ENCODE measurements at regions not wholly inside any gene's neighbourhood (a gene's known extent, or its start where the extent isn't known, plus 50 kb on each side); places are given as distances from the start of the nearest gene placed in this dataset.

GRCh38 chr2:121086450-121086849, 198.6 kb downstream of the TFCP2L1 start:
- no peak for ATAC-seq
- H3K36me3 ChIP-seq (ENCODE audit: control insufficient read depth in 2 of 3, insufficient read depth in 3 of 3, low read length in 3 of 3) = no peaks in the 10 kb centered on the region
- Mint-ChIP-seq H3K27me3 (peaks cover 2 to 22% (median 10%) of the 10 kb centered on the region in 5 donors), H3K36me3 (peaks cover 0 to 4% (median 0%) of the 10 kb centered on the region in 5 donors), H3K27ac (no peak overlapping the region), H3K9me3 (peaks cover 0 to 5% (median 0%) of the 10 kb centered on the region in 11 donors), H3K4me3 (no peak overlapping the region), H3K4me1 (peaks cover 0 to 2% (median 0%) of the 10 kb centered on the region in 7 donors)
- POLR2A ChIA-PET = interaction anchor here (0.8 kb wide), 1 partner anchor 36 kb away, joined by 3 read pairs; no protein-coding TSS in a partner anchor
- no peaks in the 10 kb centered on the region for H3K27me3 ChIP-seq (ENCODE audit: control insufficient read depth in 2 of 2, insufficient read depth in 2 of 2, low read length in 2 of 2)
- H3K9me3 ChIP-seq (ENCODE audit: control insufficient read depth in 2 of 3, low read length in 3 of 3) = no peaks in the 10 kb centered on the region
- CTCF ChIA-PET = no interaction called here
- no peak overlapping the region for H3K4me3 ChIP-seq (ENCODE audit: low read length)
- no peak overlapping the region for H3K27ac ChIP-seq (ENCODE audit: low read depth, low read length)
- no peak for DNase-seq
- H3K4me1 ChIP-seq (ENCODE audit: control insufficient read depth in 2 of 2, insufficient read depth in 2 of 2, low read length in 2 of 2) = no peaks in the 10 kb centered on the region
- intact Hi-C loops (cut with micrococcal nuclease) = loop anchor here in 1 of 2 donors (5.0 to 10.0 kb wide), 2 partner anchors 271 to 1368 kb away; no protein-coding TSS in a partner anchor

GRCh38 chr2:121087117-121087516, 197.9 kb downstream of the TFCP2L1 start:
- ChIA-PET CTCF (no interaction called here), POLR2A (no interaction called here)
- Histone ChIP-seq H3K4me1 (ENCODE audit: control insufficient read depth in 2 of 2, insufficient read depth in 2 of 2, low read length in 2 of 2) (no peaks in the 10 kb centered on the region), H3K4me3 (ENCODE audit: low read length) (no peak overlapping the region), H3K27me3 (ENCODE audit: control insufficient read depth in 2 of 2, insufficient read depth in 2 of 2, low read length in 2 of 2) (no peaks in the 10 kb centered on the region), H3K36me3 (ENCODE audit: control insufficient read depth in 2 of 3, insufficient read depth in 3 of 3, low read length in 3 of 3) (no peaks in the 10 kb centered on the region), H3K27ac (ENCODE audit: low read depth, low read length) (no peak overlapping the region), H3K9me3 (ENCODE audit: control insufficient read depth in 2 of 3, low read length in 3 of 3) (no peaks in the 10 kb centered on the region)
- Mint-ChIP-seq H3K36me3 (peaks cover 0 to 4% (median 0%) of the 10 kb centered on the region in 5 donors), H3K27me3 (peaks cover 2 to 15% (median 10%) of the 10 kb centered on the region in 5 donors), H3K9me3 (peaks cover 0 to 5% (median 0%) of the 10 kb centered on the region in 11 donors), H3K27ac (no peak overlapping the region), H3K4me3 (no peak overlapping the region), H3K4me1 (peaks cover 0 to 2% (median 0%) of the 10 kb centered on the region in 7 donors)
- no peak for DNase-seq
- no peak for ATAC-seq
- intact Hi-C loops (cut with micrococcal nuclease) = loop anchor here in 1 of 2 donors (5.0 to 10.0 kb wide), 2 partner anchors 270 to 1368 kb away; no protein-coding TSS in a partner anchor

GRCh38 chr2:121088251-121089165, 196.5 kb downstream of the TFCP2L1 start:
- peaks cover 2 to 9% (median 4%) of the 10 kb centered on the region in 5 donors for H3K27me3 Mint-ChIP-seq
- Histone ChIP-seq H3K36me3 (ENCODE audit: control insufficient read depth in 2 of 3, insufficient read depth in 3 of 3, low read length in 3 of 3) (no peaks in the 10 kb centered on the region), H3K4me1 (ENCODE audit: control insufficient read depth in 2 of 2, insufficient read depth in 2 of 2, low read length in 2 of 2) (no peaks in the 10 kb centered on the region), H3K27ac (ENCODE audit: low read depth, low read length) (no peak overlapping the region), H3K9me3 (ENCODE audit: control insufficient read depth in 2 of 3, low read length in 3 of 3) (no peaks in the 10 kb centered on the region), H3K4me3 (ENCODE audit: low read length) (no peak overlapping the region), H3K27me3 (ENCODE audit: control insufficient read depth in 2 of 2, insufficient read depth in 2 of 2, low read length in 2 of 2) (no peaks in the 10 kb centered on the region)
- POLR2A ChIA-PET = no interaction called here
- intact Hi-C loops (cut with micrococcal nuclease) = loop anchor here in 1 of 2 donors (5.0 to 10.0 kb wide), 2 partner anchors 269 to 1366 kb away; no protein-coding TSS in a partner anchor
- peaks cover 0 to 4% (median 0%) of the 10 kb centered on the region in 5 donors for H3K36me3 Mint-ChIP-seq
- no peak overlapping the region for H3K27ac Mint-ChIP-seq
- H3K4me3 Mint-ChIP-seq = no peak overlapping the region
- peaks cover 0 to 5% (median 0%) of the 10 kb centered on the region in 11 donors for H3K9me3 Mint-ChIP-seq
- ATAC-seq (no peak), DNase-seq (no peak)
- CTCF ChIA-PET = no interaction called here
- H3K4me1 Mint-ChIP-seq = peaks cover 0 to 2% (median 0%) of the 10 kb centered on the region in 7 donors

GRCh38 chr2:121089166-121089510, 195.9 kb downstream of the TFCP2L1 start:
- peaks cover 0 to 5% (median 0%) of the 10 kb centered on the region in 11 donors for H3K9me3 Mint-ChIP-seq
- no peaks in the 10 kb centered on the region for H3K27me3 ChIP-seq (ENCODE audit: control insufficient read depth in 2 of 2, insufficient read depth in 2 of 2, low read length in 2 of 2)
- H3K9me3 ChIP-seq (ENCODE audit: control insufficient read depth in 2 of 3, low read length in 3 of 3) = no peaks in the 10 kb centered on the region
- intact Hi-C loops (cut with micrococcal nuclease) = loop anchor here in 1 of 2 donors (5.0 to 10.0 kb wide), 2 partner anchors 268 to 1366 kb away; no protein-coding TSS in a partner anchor
- no peak overlapping the region for H3K4me3 ChIP-seq (ENCODE audit: low read length)
- peaks cover 1 to 7% (median 4%) of the 10 kb centered on the region in 5 donors for H3K27me3 Mint-ChIP-seq
- H3K4me1 ChIP-seq (ENCODE audit: control insufficient read depth in 2 of 2, insufficient read depth in 2 of 2, low read length in 2 of 2) = no peaks in the 10 kb centered on the region
- no peaks in the 10 kb centered on the region for H3K36me3 ChIP-seq (ENCODE audit: control insufficient read depth in 2 of 3, insufficient read depth in 3 of 3, low read length in 3 of 3)
- H3K4me1 Mint-ChIP-seq = peaks cover 0 to 2% (median 0%) of the 10 kb centered on the region in 7 donors
- ChIA-PET CTCF (no interaction called here), POLR2A (no interaction called here)
- peaks cover 0 to 4% (median 0%) of the 10 kb centered on the region in 5 donors for H3K36me3 Mint-ChIP-seq
- H3K4me3 Mint-ChIP-seq = no peak overlapping the region
- ATAC-seq (no peak), DNase-seq (no peak)
- H3K27ac ChIP-seq (ENCODE audit: low read depth, low read length) = no peak overlapping the region
- no peak overlapping the region for H3K27ac Mint-ChIP-seq

- Histone ChIP-seq H3K27ac (ENCODE audit: low read depth, low read length) (no peak overlapping the region), H3K27me3 (ENCODE audit: control insufficient read depth in 2 of 2, insufficient read depth in 2 of 2, low read length in 2 of 2) (no peaks in the 10 kb centered on the region), H3K4me3 (ENCODE audit: low read length) (no peak overlapping the region), H3K4me1 (ENCODE audit: control insufficient read depth in 2 of 2, insufficient read depth in 2 of 2, low read length in 2 of 2) (no peaks in the 10 kb centered on the region), H3K36me3 (ENCODE audit: control insufficient read depth in 2 of 3, insufficient read depth in 3 of 3, low read length in 3 of 3) (no peaks in the 10 kb centered on the region), H3K9me3 (ENCODE audit: control insufficient read depth in 2 of 3, low read length in 3 of 3) (no peaks in the 10 kb centered on the region)
- Mint-ChIP-seq H3K4me3 (no peak overlapping the region), H3K27me3 (peaks cover 0 to 11% (median 4%) of the 10 kb centered on the region in 5 donors), H3K36me3 (peaks cover 0 to 4% (median 0%) of the 10 kb centered on the region in 5 donors), H3K4me1 (peaks cover 0 to 2% (median 0%) of the 10 kb centered on the region in 7 donors), H3K9me3 (peaks cover 0 to 5% (median 0%) of the 10 kb centered on the region in 11 donors), H3K27ac (no peak overlapping the region)
- CTCF ChIA-PET = no interaction called here
- POLR2A ChIA-PET = no interaction called here
- intact Hi-C loops (cut with micrococcal nuclease) = no loop called here
- ATAC-seq (no peak), DNase-seq (no peak)
Measured at GRCh38 chr2:121090088-121090715, 194.8 kb downstream of the TFCP2L1 start.

GRCh38 chr2:121092095-121092494, 192.9 kb downstream of the TFCP2L1 start:
- ATAC-seq (no peak), DNase-seq (no peak)
- intact Hi-C loops (cut with micrococcal nuclease) = no loop called here
- no peak overlapping the region for H3K4me3 Mint-ChIP-seq
- Histone ChIP-seq H3K4me3 (ENCODE audit: low read length) (no peak overlapping the region), H3K27ac (ENCODE audit: low read depth, low read length) (no peak overlapping the region), H3K36me3 (ENCODE audit: control insufficient read depth in 2 of 3, insufficient read depth in 3 of 3, low read length in 3 of 3) (no peaks in the 10 kb centered on the region), H3K27me3 (ENCODE audit: control insufficient read depth in 2 of 2, insufficient read depth in 2 of 2, low read length in 2 of 2) (no peaks in the 10 kb centered on the region), H3K9me3 (ENCODE audit: control insufficient read depth in 2 of 3, low read length in 3 of 3) (no peaks in the 10 kb centered on the region), H3K4me1 (ENCODE audit: control insufficient read depth in 2 of 2, insufficient read depth in 2 of 2, low read length in 2 of 2) (no peaks in the 10 kb centered on the region)
- no peaks in the 10 kb centered on the region for H3K4me1 Mint-ChIP-seq
- H3K36me3 Mint-ChIP-seq = peaks cover 0 to 4% (median 0%) of the 10 kb centered on the region in 5 donors
- CTCF ChIA-PET = interaction anchor here (0.7 kb wide), 1 partner anchor 261 kb away, joined by 5 read pairs; no protein-coding TSS in a partner anchor
- peaks cover 0 to 5% (median 0%) of the 10 kb centered on the region in 11 donors for H3K9me3 Mint-ChIP-seq
- H3K27ac Mint-ChIP-seq = no peak overlapping the region
- POLR2A ChIA-PET = no interaction called here
- H3K27me3 Mint-ChIP-seq = peaks cover 0 to 13% (median 5%) of the 10 kb centered on the region in 5 donors

Data from naive thymus-derived CD4-positive, alpha-beta T cell (primary cell).